ENCODE measurements at regions not wholly inside any gene's neighbourhood (a gene's known extent, or its start where the extent isn't known, plus 50 kb on each side); places are given as distances from the start of the nearest gene placed in this dataset.
"Not testable (repeated sequence)": the region's sequence is repeated elsewhere in the genome, so short reads cannot be mapped to it uniquely, and the experiment has no call there.

GRCh38 chr4:187910741-187911140 is 84.8 kb upstream of the ZFP42 start:
- ChIA-PET CTCF (no interaction called here), POLR2A (no interaction called here)
- no peak for DNase-seq (ENCODE audit: low read depth)
- H3K4me3 ChIP-seq (ENCODE audit: low read depth, low read length), result no peak overlapping the region
- no peak for TF ChIP-seq CTCF (IDR thresholded peaks at IDR 0.05; ENCODE audit: insufficient read depth, low read depth, low read length)
- no peaks in the 10 kb centered on the region for H3K36me3 ChIP-seq (ENCODE audit: control insufficient read depth, insufficient read depth, low read length)
- H3K27me3 ChIP-seq (ENCODE audit: control insufficient read depth, insufficient read depth, low read length), result no peaks in the 10 kb centered on the region

GRCh38 chr4:187915406-187915805 is 80.2 kb upstream of the ZFP42 start:
- H3K36me3 ChIP-seq (ENCODE audit: control insufficient read depth, insufficient read depth, low read length); H3K27me3 ChIP-seq (ENCODE audit: control insufficient read depth, insufficient read depth, low read length); DNase-seq (ENCODE audit: low read depth); CTCF ChIA-PET; H3K4me3 ChIP-seq (ENCODE audit: low read depth, low read length); POLR2A ChIA-PET: not testable (repeated sequence)

GRCh38 chr4:187919966-187920365 is 75.6 kb upstream of the ZFP42 start:
- POLR2A ChIA-PET, result no interaction called here
- H3K4me3 ChIP-seq (ENCODE audit: low read depth, low read length), result no peak overlapping the region
- no peak for DNase-seq (ENCODE audit: low read depth)
- no peak for TF ChIP-seq CTCF (IDR thresholded peaks at IDR 0.05; ENCODE audit: insufficient read depth, low read depth, low read length)
- no peaks in the 10 kb centered on the region for H3K36me3 ChIP-seq (ENCODE audit: control insufficient read depth, insufficient read depth, low read length)
- CTCF ChIA-PET, result no interaction called here
- no peaks in the 10 kb centered on the region for H3K27me3 ChIP-seq (ENCODE audit: control insufficient read depth, insufficient read depth, low read length)

- Histone ChIP-seq H3K36me3 (ENCODE audit: control insufficient read depth, insufficient read depth, low read length) (no peaks in the 10 kb centered on the region), H3K27me3 (ENCODE audit: control insufficient read depth, insufficient read depth, low read length) (no peaks in the 10 kb centered on the region), H3K4me3 (ENCODE audit: low read depth, low read length) (no peak overlapping the region)
- ChIA-PET CTCF (interaction anchor here (1.0 kb wide), 1 partner anchor 9 kb away, joined by 3 read pairs; no protein-coding TSS in a partner anchor), POLR2A (no interaction called here)
- no peak for DNase-seq (ENCODE audit: low read depth)
- no peak for TF ChIP-seq CTCF (IDR thresholded peaks at IDR 0.05; ENCODE audit: insufficient read depth, low read depth, low read length)
Measured at GRCh38 chr4:187921946-187922623, 73.5 kb upstream of the ZFP42 start.

GRCh38 chr4:187929024-187929423 is 66.5 kb upstream of the ZFP42 start:
- H3K4me3 ChIP-seq (ENCODE audit: low read depth, low read length), result no peak overlapping the region
- no peaks in the 10 kb centered on the region for H3K27me3 ChIP-seq (ENCODE audit: control insufficient read depth, insufficient read depth, low read length)
- ChIA-PET POLR2A (no interaction called here), CTCF (no interaction called here)
- no peaks in the 10 kb centered on the region for H3K36me3 ChIP-seq (ENCODE audit: control insufficient read depth, insufficient read depth, low read length)
- no peak for DNase-seq (ENCODE audit: low read depth)
- no peak for TF ChIP-seq CTCF (IDR thresholded peaks at IDR 0.05; ENCODE audit: insufficient read depth, low read depth, low read length)

GRCh38 chr4:187934766-187935165 is 60.8 kb upstream of the ZFP42 start:
- ChIA-PET POLR2A (no interaction called here), CTCF (no interaction called here)
- no peak for TF ChIP-seq CTCF (IDR thresholded peaks at IDR 0.05; ENCODE audit: insufficient read depth, low read depth, low read length)
- DNase-seq (ENCODE audit: low read depth), result no peak
- H3K36me3 ChIP-seq (ENCODE audit: control insufficient read depth, insufficient read depth, low read length), result no peaks in the 10 kb centered on the region
- H3K4me3 ChIP-seq (ENCODE audit: low read depth, low read length), result no peak overlapping the region
- no peaks in the 10 kb centered on the region for H3K27me3 ChIP-seq (ENCODE audit: control insufficient read depth, insufficient read depth, low read length)

Measured in BJ (cell line).